Keratinocyte (primary cell): ENCODE measurements at regions not wholly inside any gene's neighbourhood (a gene's known extent, or its start where the extent isn't known, plus 50 kb on each side); places are given as distances from the start of the nearest gene placed in this dataset.

ENCODE experiments used
- DNase-seq: peaks from one replicate; pipeline ENCODE4 v3.0.0-alpha.2; 2011; ENCODE audit warnings: low read depth, missing footprints, low spot score
- FAIRE-seq: peaks from 2 replicates; lab custom pipeline; 2011; peaks lifted over from hg19 to GRCh38; lab: Jason Lieb, UNC
- H2AFZ ChIP-seq: 2 replicates; pipeline ENCODE4 v1.6.0; 2012; ENCODE audit warnings: low read length, control low read depth, inconsistent platforms; ENCODE audit not compliant: control insufficient read depth
- H3K27ac ChIP-seq: 2 replicates; pipeline ENCODE4 v1.5.1; 2011; ENCODE audit warnings: low read length; ENCODE audit not compliant: control insufficient read depth, insufficient read depth
- H3K27me3 ChIP-seq: 3 replicates; pipeline ENCODE4 v1.6.0; 2011; ENCODE audit warnings: low read length; ENCODE audit not compliant: control insufficient read depth, insufficient read depth; ENCODE audit errors: extremely low read depth
- H3K36me3 ChIP-seq, 2 experiments: 2 replicates in 1 of 2; 3 replicates in 1 of 2; pipeline ENCODE4 v1.5.1; 2011; ENCODE audit warnings: low read length in 2 of 2, mild to moderate bottlenecking in 1 of 2; ENCODE audit not compliant: control insufficient read depth in 2 of 2, insufficient read depth in 2 of 2; ENCODE audit errors: extremely low read depth in 1 of 2
- H3K4me1 ChIP-seq: 3 replicates; pipeline ENCODE4 v1.5.1; 2011; ENCODE audit warnings: low read length; ENCODE audit not compliant: control insufficient read depth, insufficient read depth; ENCODE audit errors: extremely low read depth
- H3K4me2 ChIP-seq: 3 replicates; pipeline ENCODE4 v1.6.0; 2011; ENCODE audit warnings: low read depth, low read length; ENCODE audit not compliant: control insufficient read depth, insufficient read depth; ENCODE audit errors: extremely low read depth
- H3K4me3 ChIP-seq, 3 experiments: fragments of 200-600 bp in 1 of 3; sonication (generic) in 1 of 3; 2 replicates in 2 of 3; 3 replicates in 1 of 3; pipeline ENCODE4 v1.5.1; 2011 to 2016; ENCODE audit warnings: low read length in 3 of 3, mild to moderate bottlenecking in 3 of 3, control low read depth in 2 of 3, inconsistent platforms in 1 of 3, low read depth in 1 of 3, mixed read lengths in 1 of 3, mixed run types in 1 of 3, moderate library complexity in 1 of 3; ENCODE audit not compliant: control insufficient read depth in 2 of 3, insufficient read depth in 2 of 3; ENCODE audit errors: extremely low read depth in 1 of 3
- H3K79me2 ChIP-seq: 2 replicates; pipeline ENCODE4 v1.6.0; 2012; ENCODE audit warnings: low read length; ENCODE audit not compliant: control insufficient read depth, insufficient read depth
- H3K9ac ChIP-seq: 3 replicates; pipeline ENCODE4 v1.6.0; 2011; ENCODE audit warnings: low read length; ENCODE audit not compliant: control insufficient read depth, insufficient read depth; ENCODE audit errors: extremely low read depth
- H3K9me1 ChIP-seq: 3 replicates; pipeline ENCODE4 v1.6.0; 2011; ENCODE audit warnings: low read length; ENCODE audit not compliant: control insufficient read depth, insufficient read depth; ENCODE audit errors: extremely low read depth
- H3K9me3 ChIP-seq: 2 replicates; pipeline ENCODE4 v1.5.1; 2012; ENCODE audit warnings: low read depth, low read length; ENCODE audit not compliant: control insufficient read depth
- H4K20me1 ChIP-seq: 3 replicates; pipeline ENCODE4 v1.6.0; 2011; ENCODE audit warnings: low read length; ENCODE audit not compliant: control insufficient read depth, insufficient read depth; ENCODE audit errors: extremely low read depth
- CTCF ChIP-seq, 3 experiments: IDR thresholded peaks in 1 of 3; conservative IDR thresholded peaks in 1 of 3; optimal IDR thresholded peaks in 1 of 3; 2 replicates in 2 of 3; 3 replicates in 1 of 3; pipeline versions ENCODE3 to v1.5.1; 2011; ENCODE audit warnings: low read length in 3 of 3, mild to moderate bottlenecking in 3 of 3, moderate library complexity in 2 of 3, control low read depth in 1 of 3, inconsistent platforms in 1 of 3; ENCODE audit not compliant: insufficient read depth in 2 of 3; ENCODE audit errors: extremely low read depth in 1 of 3
- EZH2 ChIP-seq: IDR thresholded peaks from one replicate; pipeline ENCODE4 v1.6.1; 2012; ENCODE audit warnings: inconsistent platforms, mild to moderate bottlenecking, low read length, moderate library complexity
- dilution Hi-C: fragments of 300-500 bp; cut with MboI; formaldehyde crosslinking; loops from one replicate; pipeline ENCODE4 v1.7.0; 2020; ENCODE audit warnings: low sequenced_read_pairs; ENCODE audit not compliant: extremely low pct_ligation_motif_present

DNA sequence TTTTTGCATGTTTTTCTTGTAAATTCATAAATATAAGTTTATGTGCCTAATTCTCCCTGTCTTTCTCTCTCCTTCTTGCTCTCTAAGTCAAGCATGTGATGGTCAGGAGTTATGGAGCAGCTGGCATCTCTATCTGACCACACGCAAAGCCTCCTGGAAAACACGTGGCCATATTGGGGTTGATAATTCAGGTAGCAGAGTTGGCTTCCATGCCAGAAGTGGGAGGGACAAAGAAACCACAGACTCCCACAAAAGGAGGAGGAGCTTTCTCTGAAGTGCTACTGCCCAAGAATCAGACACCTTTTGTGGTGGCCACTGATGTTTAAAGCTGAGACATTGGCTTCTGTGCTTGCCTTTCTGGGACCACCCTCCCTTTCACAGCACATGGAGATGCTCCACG, 517.6 kb upstream of the TMEM132C start:
- Histone ChIP-seq H3K4me2 (no peak overlapping the region), H3K27me3 (no peaks in the 10 kb centered on the region), H3K79me2 (no peaks in the 10 kb centered on the region), H3K9me3 (no peaks in the 10 kb centered on the region), H4K20me1 (no peaks in the 10 kb centered on the region), H3K4me3 (no peak overlapping the region), H3K9ac (no peak overlapping the region), H3K27ac (no peak overlapping the region), H3K36me3 (no peaks in the 10 kb centered on the region), H3K4me1 (no peaks in the 10 kb centered on the region), H2AFZ (no peak overlapping the region), H3K9me1 (no peaks in the 10 kb centered on the region)
- dilution Hi-C loops = no loop called here
- DNase-seq (no peak), FAIRE-seq (no peak)
- no peak for TF ChIP-seq EZH2
- no peak for TF ChIP-seq CTCF (optimal IDR thresholded peaks at IDR 0.05 in 1 of 3, IDR thresholded peaks at IDR 0.05 in 1 of 3, conservative IDR thresholded peaks at IDR 0.05 in 1 of 3; ENCODE audit: extremely low read depth in 1 of 3, insufficient read depth in 2 of 3, low read length in 3 of 3)

DNA sequence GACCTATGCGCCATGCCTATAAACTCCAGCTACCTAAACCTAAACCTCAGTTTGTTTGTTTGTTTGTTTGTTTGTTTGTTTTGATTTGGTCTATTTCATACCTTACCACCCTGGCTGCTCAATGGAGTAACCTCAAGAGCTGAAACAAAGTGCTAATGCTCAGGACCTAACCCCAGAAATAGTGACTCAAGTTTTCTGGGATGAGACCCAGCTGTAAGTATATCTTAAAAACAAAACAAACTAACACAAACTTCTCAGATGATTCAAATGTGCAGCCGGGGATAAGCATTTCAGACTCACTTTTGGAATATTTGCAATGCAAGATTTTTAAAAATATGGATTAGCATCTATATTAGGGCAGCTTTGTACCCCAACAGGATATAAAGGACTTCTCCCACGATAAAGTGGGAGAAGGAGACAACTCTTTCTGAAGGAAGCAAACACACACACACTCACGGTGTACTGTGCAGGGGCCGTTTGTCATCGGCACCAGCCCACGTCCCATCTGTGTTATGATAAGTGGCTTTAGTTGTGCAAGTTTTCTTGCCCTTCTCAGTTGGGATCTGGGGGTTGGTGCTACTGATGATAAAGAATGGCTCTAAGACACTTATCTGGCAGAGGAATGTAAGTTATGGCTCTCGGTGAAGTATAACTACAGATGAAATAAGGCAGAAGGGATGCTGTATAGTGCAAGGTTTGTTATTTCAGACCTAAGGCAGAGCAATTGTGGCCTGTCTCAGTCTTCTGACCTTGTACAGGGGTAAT, 516.7 kb upstream of the TMEM132C start:
- TF ChIP-seq EZH2 = no peak
- no peak for TF ChIP-seq CTCF (optimal IDR thresholded peaks at IDR 0.05 in 1 of 3, IDR thresholded peaks at IDR 0.05 in 1 of 3, conservative IDR thresholded peaks at IDR 0.05 in 1 of 3; ENCODE audit: extremely low read depth in 1 of 3, insufficient read depth in 2 of 3, low read length in 3 of 3)
- no peaks in the 10 kb centered on the region for H3K36me3 ChIP-seq
- no peaks in the 10 kb centered on the region for H3K4me1 ChIP-seq
- H3K27ac ChIP-seq = no peak overlapping the region
- H3K27me3 ChIP-seq = no peaks in the 10 kb centered on the region
- DNase-seq (no peak), FAIRE-seq (no peak)
- no peaks in the 10 kb centered on the region for H3K9me3 ChIP-seq
- no peaks in the 10 kb centered on the region for H3K9me1 ChIP-seq
- H3K79me2 ChIP-seq = no peaks in the 10 kb centered on the region
- no peaks in the 10 kb centered on the region for H4K20me1 ChIP-seq
- no peak overlapping the region for H3K4me3 ChIP-seq
- dilution Hi-C loops = no loop called here
- no peak overlapping the region for H3K9ac ChIP-seq
- H3K4me2 ChIP-seq = no peak overlapping the region
- no peak overlapping the region for H2AFZ ChIP-seq
